Retina (tissue), 1 donor: ENCODE measurements at regions not wholly inside any gene's neighbourhood (a gene's known extent, or its start where the extent isn't known, plus 50 kb on each side); places are given as distances from the start of the nearest gene placed in this dataset.

Source experiments
- DNase-seq: peaks from one replicate; pipeline ENCODE4 v3.0.0-alpha.2; 2016

DNA sequence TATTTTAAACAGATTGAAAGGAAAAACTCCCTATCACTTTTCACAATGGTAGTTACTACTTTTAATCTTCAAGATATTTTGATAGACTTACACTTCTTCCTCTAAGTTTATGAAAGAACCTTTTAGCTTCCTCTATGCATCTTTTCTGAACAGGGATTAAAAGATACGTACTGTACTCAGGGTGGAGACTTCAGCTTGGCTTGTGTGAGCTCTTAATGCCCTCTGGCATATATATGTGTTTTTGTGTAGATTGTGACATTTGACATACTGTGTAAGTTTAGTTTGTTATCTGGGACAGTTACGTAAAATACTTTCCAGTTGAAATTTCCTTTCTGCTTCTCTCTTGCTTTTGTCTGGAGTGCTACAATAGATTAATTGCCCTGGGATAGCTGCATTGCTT, 109.3 kb upstream of the NUDT6 start:
- DNase-seq = no peak

DNA sequence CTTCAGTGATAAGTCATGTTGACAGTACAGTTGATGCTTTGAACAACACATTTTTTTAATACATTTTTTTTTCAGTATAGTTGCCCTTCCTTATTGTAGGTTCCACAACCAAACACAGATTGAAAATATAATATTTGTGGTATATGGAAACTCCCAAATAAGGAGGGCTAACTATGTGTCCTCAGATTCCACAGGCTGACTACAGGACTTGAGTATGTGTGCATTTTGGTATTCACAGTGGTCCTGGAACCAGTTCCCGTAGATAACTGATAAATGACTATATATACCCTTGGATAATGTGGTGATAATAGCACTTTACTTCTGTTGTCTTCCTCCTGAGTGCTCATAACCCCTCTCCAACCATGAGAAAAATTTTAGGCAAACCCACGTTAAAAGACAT, 111.6 kb upstream of the NUDT6 start:
- DNase-seq = no peak

DNA sequence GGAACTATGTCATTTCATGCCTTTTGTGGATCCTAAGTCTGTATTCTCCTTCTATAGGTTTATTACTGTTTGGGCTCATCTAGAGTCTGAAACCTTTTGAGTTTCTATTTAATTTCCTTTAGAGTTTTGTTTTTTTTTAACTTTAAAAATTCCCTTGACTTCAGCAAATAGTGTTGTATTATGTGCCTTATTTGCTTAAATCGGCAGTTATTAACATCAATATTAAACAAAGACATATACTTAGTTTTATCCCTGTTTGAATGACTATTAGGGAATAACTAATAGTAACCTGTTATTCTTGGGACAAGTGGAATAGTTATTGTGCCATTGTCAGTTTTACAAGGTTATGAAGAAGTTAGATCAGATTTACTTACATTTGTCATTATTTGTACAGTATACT, 112.8 kb upstream of the NUDT6 start:
- no peak for DNase-seq

DNA sequence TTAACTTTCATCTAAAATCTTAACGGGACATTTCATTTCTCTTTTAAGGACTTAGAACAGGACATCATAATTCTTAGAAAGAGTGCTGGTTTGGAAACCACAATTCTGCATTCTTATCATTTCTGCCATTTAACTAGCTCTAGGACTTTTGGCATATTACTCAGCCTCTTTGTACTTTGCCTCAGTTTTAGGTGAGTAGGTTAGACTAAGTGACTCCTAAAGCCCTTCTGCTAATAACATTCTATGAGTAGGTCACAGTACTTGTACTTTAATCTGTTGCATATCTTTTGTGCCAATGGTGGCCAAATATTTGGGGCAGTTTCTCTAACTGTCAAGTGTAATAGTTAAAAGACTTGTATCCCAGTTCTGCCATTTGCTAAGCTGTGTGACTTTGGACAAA, 115.4 kb upstream of the NUDT6 start:
- DNase-seq = no peak

DNA sequence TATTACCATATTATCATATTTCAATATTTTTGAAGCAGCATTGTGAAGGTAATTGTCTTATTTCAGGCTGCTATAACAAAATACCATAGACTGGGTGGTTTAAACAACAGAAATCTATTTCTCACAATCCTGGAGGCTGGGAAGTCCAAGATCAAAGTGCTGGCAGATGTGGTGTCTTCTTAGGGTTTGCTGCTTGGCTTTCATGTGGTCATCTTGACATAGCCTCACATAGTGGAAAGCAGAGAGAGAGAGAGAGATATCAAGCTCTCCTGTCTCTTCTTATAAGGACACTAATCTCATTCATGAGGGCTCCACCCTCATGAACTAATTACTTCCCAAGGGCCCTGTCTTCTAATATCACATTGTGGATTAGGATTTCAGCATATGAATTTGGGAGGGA, 119.7 kb upstream of the NUDT6 start:
- DNase-seq = no peak

DNA sequence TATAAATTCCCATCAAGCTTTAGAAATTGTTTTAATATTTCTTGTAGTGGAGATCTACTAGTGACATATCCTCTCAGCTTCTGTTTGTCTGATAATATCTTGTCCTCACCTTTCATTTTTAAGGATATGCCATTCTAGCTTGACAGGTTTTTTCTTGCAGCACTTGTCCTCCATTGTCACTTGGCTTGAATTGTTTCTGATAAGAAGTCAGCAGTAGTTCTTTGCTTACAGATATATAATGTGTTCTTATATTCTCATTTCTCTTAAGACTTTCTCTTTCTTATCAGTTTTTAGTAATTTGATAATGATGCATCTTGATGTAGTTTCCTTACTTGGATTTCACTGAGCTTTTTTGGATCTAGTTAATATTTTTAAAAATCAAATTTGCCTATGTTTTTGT, 120.6 kb upstream of the NUDT6 start:
- DNase-seq = no peak

DNA sequence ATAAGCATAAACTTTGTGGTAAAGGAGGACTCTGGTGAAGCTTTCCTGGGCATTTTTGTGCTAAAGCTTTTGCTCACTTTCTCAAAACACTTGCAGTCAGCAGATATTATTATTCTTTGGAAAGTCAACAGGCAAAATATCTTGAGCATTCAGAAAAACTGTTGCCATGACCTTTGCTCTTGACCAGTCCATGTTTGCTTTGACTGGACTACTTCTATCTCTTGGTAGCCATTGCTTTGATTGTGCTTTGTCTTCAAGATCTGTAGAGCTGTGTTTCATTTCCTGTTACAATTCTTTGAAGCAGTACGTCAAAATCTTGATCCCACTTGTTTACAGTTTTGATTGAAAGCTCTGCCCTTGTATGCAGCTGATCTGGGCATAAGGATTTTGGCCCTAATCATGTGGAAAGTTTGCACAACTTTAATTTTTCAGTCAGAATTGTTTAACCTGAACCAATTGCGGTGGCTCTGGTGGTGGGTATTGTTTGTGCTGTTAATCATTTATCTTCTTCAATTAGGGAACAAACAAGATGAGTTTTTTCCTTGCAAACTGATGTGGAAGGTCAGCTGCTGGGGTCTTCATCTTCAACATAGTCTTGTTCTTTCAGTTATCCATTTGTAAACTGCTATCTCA, 121.5 kb upstream of the NUDT6 start:
- DNase-seq = no peak

DNA sequence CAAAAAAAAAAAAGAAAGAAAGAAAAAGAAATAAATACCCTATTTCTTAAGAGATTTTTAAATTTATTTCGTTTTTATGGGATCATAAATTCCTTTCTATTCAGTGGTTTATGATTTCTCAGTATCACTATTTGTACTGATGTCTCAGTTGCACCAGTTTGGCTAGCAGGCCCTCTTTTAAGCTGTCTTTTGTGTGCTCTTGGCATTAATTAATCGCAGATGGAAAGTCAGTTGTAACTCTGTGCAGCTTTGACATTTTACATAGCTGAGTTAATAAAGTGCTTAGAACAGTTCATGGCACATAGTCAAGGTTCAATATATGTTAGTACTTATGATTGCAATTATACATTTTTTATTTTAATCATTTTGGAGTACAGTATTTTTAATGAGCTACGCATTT, 123.7 kb upstream of the NUDT6 start:
- DNase-seq = no peak

DNA sequence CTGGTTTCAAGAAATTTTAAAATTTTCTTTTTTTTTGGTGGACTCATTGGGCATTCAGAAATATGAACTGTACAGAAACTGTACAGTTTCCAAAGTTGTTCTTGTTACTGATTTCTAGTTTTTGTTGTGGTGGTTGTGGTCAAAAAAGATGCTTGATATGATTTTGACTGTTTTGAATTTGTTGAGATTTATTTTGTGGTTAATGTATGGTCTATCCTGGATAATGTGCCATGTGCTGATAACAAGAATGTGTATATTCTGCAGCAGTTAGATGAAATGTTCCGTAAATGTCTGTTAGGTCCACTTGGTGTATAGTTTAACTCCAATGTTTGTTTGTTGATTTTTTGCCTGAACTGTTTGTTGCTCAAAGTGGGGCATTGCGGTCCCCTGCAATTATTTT, 127.6 kb upstream of the NUDT6 start:
- DNase-seq = no peak

DNA sequence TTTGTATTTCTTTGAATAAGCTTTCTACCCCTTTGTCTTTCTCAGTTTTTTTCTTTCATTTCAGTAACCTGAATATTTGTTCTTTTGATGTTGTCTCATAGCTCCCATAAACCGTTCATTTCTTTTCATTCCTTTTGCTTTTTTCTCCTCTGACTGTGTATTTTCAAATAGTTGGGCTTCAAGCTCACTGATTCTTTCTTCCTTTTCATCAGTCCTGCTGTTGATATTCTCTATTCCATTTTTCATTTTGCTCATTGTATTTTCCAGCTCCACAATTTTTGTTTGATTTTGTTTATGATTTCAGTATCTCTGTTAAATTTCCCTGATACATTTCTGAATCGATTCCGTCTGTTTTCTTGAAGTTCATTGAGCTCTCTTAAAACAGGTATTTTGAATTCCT, 129.6 kb upstream of the NUDT6 start:
- DNase-seq = no peak

DNA sequence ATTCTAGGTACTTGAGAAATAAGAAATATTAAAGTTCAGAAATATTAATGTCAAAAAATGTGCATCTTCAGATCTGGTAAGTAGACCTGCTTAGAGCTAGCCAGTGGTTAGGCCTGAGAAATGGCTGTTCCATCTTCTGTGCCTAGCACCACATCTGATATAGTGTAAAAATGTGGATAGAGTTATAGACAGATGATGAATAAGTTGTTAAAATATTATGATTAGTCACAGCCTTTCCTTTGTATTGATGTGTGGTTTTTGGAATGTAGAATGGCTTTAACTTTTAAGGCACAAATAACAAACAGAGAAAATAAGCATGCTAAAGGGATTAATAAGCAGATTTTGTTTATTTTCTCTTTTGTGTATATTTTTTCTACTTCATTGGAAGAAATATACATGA, 133.5 kb upstream of the NUDT6 start:
- no peak for DNase-seq

DNA sequence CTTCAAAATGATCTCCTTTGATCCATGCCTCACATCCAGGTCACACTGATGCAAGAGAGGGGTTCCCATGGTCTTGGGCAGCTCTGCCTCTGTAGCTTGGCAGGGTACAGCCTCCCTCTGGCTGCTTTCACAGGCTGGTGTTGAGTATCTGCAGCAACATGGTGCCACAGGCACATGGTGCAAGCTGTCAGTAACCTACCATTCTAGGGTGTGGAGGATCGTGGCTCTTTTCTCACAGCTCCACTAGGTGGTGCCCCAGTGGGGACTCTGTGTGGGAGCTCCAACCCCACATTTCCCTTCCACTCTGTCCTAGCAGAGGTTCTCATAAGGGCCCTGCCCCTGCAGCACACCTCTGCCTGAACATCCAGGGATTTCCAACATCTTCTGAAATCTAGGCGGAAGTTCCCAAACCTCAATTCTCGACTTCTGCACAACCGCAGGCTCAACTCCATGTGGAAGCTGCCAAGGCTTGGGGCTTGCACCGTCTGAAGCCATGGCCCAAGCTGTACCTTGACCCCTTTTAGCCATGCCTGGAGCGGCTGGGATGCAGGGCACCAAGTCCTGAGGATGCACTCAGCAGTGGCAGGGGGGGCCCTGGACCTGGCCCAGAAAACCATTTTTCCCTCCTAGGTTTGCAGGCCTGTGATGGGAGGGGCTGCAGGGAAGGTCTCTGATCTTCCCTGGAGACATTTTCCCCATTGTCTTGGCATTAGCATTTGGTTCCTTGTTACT, 137.8 kb upstream of the NUDT6 start:
- DNase-seq = no peak

DNA sequence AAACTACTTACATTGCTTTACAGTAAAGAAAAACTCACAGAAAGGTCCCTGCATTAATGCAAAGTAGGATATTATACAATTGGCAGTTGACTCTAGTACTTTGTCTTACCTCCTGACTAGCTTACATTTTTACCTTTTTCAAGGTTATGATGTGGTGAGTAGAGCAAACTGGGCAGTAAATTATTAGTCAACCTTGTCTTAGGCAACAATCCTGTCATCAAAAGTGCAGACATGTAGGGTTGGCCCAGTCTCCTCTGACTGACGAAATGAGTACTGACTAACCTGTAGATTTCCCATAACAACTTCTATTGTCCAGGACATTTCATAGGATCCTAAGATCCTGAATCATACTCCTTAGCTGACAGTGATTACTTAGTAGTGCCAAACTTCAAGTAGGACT, 142.0 kb upstream of the NUDT6 start:
- DNase-seq = no peak

DNA sequence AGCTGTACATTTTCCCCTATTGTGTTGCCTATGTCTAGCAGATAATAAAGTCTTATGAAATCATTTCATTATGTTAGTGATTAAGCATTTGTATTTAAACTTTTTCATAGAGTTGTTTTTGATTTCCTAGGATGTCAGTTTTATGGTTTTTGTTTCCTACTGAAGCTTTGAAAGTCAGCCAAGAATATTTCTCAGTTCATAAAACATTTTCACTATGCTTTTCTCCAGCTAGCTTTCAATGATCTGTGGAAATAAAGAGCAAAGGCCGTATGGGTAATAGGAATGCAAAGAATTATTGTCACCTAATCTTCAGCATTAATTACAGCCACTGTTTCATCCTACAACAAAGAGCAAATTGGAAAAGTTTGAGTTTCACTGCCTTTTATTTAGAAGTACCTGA, 145.7 kb upstream of the NUDT6 start:
- DNase-seq = no peak

DNA sequence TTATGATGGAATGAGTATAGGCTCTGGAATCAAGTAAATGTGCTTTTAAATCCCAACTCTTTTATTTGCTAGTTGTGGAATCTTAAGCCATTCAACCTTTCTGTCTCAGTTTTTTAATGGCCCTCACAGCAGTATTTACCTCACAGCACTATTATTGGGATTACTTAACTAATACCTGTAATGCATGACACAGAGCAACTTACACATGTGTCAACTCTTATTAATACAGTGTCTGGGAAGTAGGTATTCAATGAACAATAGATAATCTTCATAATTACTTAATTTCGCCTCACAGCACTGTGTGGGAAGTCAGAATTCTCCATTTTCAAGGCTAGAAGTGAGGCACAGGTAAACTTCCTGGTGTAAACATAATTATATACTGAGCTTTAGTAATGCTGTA, 149.7 kb upstream of the NUDT6 start:
- no peak for DNase-seq

DNA sequence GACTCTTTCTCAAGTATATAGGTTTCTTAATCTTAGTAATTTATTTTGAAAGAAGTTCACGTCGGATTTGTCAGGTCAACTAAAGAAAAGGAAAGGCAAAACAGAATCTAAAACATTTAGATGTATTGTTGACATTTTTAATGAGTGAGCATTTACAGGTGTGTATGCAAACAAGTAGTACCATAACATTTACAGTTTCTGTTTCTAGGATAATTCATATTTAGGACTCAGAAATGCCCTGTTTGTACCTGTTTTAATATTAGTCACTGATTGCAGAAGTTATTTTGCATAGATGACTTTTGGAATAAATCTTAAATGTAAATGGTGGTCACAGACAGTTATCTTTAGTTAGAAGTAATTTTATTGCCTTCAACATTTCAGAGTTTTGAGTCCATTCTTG, 151.3 kb upstream of the NUDT6 start:
- no peak for DNase-seq

DNA sequence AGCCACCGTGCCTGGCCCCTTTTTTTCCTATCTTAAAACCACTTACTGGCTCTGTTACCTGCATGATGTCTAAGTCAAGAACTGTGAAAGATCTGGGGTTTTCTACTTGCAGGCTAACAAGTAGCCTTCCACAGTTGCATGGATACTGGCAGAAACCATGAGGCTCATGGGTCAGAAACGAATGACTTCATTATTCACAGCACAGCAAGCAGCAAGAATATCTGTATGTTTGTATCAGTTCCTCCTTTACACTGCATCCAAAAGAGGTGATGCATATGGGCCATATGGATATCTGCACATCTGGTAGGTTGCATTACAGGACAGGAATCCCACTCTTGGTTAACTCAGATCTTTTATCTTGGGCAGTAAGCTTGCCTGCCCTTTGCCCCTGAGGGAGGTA, 154.9 kb upstream of the NUDT6 start:
- DNase-seq = no peak

DNA sequence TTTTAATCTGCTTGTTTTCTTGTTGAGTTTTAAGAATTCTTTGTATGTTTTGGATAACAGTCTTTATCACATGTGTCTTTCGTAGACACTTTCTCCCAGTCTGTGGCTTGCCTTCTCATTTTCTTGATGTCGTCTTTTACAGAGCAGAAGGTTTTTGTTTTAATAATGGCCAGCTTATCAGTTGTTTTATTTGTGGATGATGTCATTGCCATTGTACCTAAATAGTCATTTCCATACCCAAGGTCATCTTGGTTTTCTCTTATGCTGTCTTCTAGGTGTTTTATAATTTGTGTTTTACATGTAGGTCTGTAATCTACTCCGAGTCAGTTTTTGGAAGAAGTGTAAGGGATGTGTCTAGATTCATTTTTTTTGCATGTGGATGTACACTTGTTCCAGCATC, 159.6 kb upstream of the NUDT6 start:
- no peak for DNase-seq

DNA sequence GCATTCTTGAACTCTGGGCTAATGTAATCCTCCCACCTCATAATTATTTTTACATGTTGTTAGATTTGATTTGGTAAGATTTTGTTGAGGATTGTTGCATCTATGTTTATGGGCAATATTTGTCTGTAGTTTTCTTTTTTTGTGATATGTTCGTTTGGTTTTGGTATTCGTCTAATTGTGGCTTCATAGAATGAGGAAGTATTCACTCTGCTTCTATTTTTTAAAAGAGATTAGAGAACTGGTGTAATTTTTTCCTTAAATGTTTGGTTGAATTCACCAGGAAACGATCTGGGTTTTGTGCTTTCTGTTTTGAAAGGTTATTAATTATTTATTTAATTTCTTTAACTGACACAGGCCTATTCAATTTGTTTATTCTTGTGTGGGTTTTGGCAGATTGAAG, 161.2 kb upstream of the NUDT6 start:
- DNase-seq = no peak

DNA sequence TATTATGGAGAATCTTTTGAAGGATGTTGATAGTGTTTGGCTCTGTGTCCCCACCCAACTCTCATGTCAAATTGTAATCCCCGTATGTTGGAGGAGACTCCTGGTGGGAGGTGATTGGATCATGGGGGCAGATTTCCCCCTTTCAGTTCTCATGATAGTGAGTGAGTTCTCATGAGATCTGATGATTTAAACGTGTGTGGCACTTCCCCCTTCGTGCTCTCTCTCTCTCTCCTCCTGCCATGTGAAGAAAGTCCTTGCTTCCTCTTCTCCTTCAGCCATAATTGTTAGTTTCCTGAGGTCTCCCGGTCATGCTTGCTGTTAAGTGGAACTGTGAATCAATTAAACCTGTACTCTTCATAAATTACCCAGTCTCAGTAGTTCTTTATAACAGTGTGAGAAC, 166.1 kb upstream of the NUDT6 start:
- DNase-seq = no peak

DNA sequence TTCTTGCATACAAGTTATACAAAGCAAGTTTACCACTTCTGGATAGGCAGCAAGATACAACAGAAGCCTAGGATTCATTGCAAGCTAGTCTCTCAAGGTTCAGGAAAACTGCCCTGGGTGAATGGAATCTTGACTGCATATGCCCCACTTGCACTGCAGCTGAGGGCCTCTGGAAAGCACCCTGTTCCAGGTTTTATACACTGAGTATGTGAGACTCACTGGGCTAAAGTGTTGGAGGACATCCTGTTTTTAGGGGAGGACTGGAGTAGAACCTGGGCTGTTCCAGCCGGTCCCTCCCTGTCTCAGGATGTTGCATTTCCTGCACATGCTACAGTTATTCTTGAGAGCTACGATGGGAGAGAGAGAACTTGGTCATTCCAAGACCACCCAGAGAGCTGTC, 168.5 kb upstream of the NUDT6 start:
- DNase-seq = no peak

DNA sequence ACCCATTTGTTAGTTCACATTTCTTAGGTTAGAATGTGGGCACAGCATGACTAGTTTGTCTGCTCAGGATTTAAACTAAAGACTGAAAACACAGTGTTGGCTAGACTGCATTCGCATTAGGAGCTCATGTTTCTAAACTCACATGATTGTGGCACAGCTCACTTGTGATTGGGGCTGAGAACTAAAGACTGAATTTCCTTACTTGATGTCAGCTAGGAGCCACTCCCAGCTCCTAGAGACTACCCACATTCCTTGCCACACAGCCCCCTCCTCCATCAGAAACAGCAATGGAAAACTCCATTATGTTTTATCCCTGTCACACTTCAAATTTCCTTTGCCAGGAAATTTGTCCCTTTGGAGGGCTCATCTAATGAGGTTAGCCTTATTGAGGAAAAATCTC, 170.2 kb upstream of the NUDT6 start:
- no peak for DNase-seq

DNA sequence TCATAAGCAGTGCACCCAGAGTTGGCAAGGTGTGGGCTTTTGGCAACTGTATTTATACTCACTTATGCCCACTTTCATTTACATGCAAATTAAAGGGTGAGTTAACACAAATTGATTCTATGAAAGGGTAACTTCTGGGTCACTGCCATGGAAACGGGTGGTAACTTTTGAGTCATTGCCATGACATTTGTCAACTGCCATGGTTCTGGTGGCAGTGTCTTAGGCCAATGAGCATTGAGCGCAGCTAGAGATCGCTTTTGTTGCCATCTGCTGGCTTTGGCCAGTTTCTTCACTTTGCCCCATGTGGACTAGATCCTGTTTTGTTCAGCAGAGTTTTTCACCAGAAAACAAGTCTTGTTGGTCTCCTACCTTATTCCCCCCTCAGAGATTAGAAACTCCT, 170.8 kb upstream of the NUDT6 start:
- no peak for DNase-seq

DNA sequence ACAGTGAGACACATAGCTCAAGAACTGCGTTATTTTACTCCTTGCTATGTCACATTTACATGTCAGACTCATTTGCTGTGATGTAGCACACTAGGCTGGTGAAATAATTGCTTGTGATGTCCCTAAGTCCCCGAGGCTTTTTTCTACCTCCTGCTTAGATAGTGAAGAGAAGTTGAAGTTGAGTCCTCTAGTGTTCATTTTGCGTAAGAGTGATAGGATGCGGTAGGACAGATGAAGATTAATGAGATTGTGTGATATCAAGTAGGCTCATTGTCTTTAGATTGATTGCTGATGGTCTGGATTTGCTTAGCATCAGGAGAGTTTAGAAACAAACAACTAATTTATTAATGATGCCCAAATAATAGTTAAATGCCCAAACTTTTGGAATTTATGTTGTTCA, 173.6 kb upstream of the NUDT6 start:
- no peak for DNase-seq

DNA sequence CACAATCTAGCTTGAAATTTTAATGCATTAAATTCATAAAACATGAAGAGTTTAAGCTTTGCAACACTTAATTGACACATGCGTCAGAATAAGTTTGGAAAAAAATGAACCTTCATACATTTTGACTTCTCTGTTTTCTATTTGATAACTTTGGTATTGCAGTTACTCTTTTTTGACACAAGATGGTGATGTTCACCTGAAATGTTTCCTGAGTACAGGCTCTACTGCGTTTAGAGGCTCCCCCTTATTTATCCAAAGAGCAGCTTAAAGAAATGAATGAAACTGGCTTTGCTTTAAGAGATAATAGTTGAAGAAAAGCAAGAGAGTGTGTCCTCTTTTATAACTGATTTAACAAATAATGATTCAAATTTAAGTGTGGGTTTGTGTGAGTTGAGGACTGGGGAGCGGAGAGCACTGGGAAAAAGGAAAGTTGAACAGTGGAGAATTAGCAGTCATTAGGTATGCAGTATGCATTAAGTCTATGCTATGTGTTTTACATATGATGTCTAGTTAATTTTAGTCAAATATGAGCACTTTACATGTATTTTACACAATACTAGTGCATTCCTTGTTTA, 180.6 kb upstream of the NUDT6 start:
- DNase-seq = peak; percentile 29
